Adrenal gland (tissue), 9 donors: ENCODE measurements at regions not wholly inside any gene's neighbourhood (a gene's known extent, or its start where the extent isn't known, plus 50 kb on each side); places are given as distances from the start of the nearest gene placed in this dataset.

Source experiments
- DNase-seq, 7 donors: peaks; one replicate each; pipeline ENCODE4 v3.0.0-alpha.2; 2019 to 2020
- H3K27ac ChIP-seq, 5 donors: fragments of 200-600 bp; sonication (generic) in 4 of 5; 1 replicate in 3 of 5; 2 replicates in 2 of 5; pipeline versions ENCODE4 v1.5.1 to v1.8.0; 2016 to 2020; ENCODE audit warnings: mild to moderate bottlenecking in 1 of 5
- H3K27me3 ChIP-seq: fragments of 200-600 bp; 2 replicates; pipeline ENCODE4 v1.8.0; 2021
- H3K36me3 ChIP-seq, 2 donors: fragments of 200-600 bp; replicated peaks in 1 of 2; 1 replicate in 1 of 2; 2 replicates in 1 of 2; pipeline versions ENCODE4 v1.5.1 to v1.8.0; 2018 to 2022
- H3K4me1 ChIP-seq, 2 donors: fragments of 200-600 bp; replicated peaks in 1 of 2; 1 replicate in 1 of 2; 2 replicates in 1 of 2; pipeline versions ENCODE4 v1.5.1 to v1.8.0; 2018 to 2021
- H3K4me3 ChIP-seq, 4 donors: fragments of 200-600 bp; sonication (generic) in 3 of 4; one replicate each; pipeline ENCODE4 v1.5.1; 2016 to 2018
- H3K9me3 ChIP-seq, 3 donors: fragments of 200-600 bp; sonication (generic) in 1 of 3; replicated peaks in 1 of 3; 1 replicate in 2 of 3; 2 replicates in 1 of 3; pipeline versions ENCODE4 v1.5.1 to v1.8.0; 2016 to 2021
- POLR2A ChIP-seq, 2 donors: fragments of 450-650 bp; IDR thresholded peaks; one replicate each; pipeline ENCODE4 v1.6.1; 2017; ENCODE audit warnings: antibody characterized with exemption in 2 of 2, mild to moderate bottlenecking in 2 of 2, moderate library complexity in 1 of 2
- WGBS, 4 donors: extraction: QIAGEN DNeasy Blood & Tissue Kit in 2 of 4; methylation state at CpG; one replicate each; pipeline versions ENCODE4 v1.1.5 to v1.1.7; 2013 to 2017; 5-methylcytosine and 5-hydroxymethylcytosine counted together
- intact Hi-C, 2 donors: fragments of 100-400 bp; cut with DNase I; formaldehyde crosslinking; loops; one replicate each; pipeline versions ENCODE4 v1.14.1 to v1.15.0; 2022 to 2023
- TF ChIP-seq, protein P1 (sequence below), 6 experiments: fragments of 450-650 bp in 4 of 6; fragments of 200-600 bp in 2 of 6; sonication (generic) in 1 of 6; IDR thresholded peaks; 1 replicate in 5 of 6; 2 replicates in 1 of 6; pipeline versions ENCODE4 v1.5.1 to v1.8.0; 2016 to 2021; ENCODE audit warnings: antibody characterized with exemption in 6 of 6, mild to moderate bottlenecking in 2 of 6, moderate library complexity in 1 of 6
- donor health status: healthy with polysubstance abuse.
- donor health status: Bipolar disorder and iron deficiency.
- donor health status: DM: yes; HTN: yes; CAD: no.
- donor health status: DM: no; HTN: no; CAD: no.
- donor health status: DM: no; HTN: no; CAD: no.

DNA sequence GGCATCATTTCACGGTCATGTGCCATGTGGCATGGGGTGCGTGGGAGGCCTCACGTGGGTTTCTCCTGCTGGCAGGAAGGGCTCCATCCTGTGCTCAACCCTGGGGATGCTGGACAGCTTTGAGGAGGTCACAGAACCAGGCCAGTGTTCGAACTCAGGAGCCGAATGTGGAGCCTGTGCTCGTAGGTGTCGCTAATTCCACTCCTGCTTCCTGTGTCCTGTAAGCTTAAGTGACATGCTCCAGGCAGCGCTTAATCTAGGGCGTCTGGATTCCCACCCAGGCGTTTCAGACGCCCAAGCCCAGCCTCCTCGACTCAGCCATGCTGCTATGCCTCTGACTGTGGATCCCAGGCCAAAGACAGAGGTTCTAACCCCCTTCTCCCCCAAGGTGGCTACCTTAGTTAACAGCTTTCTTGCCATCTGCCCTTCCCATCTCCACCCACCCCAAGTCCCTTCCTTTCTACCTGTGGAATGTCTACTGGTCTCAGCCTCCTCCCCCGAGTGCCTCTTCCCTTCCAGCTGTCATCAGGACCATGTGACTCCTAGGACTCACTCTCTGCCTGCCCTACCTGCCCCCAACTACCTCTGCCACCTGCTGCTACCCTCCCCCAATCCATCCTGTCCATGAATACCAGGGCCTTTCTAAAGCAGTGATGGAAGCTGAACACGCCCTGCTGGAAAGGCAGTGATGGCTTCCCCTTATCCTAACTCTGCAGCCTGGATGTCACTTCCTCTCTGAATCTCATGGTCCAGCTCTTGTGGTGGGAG is 255.1 kb downstream of the CDH26 start:
- intact Hi-C loops: loop anchor here in 1 of 2 donors (2.0 to 10.0 kb wide), 3 partner anchors 47 to 1021 kb away; no protein-coding TSS in a partner anchor
- no peak for DNase-seq

GRCh38 chr20:60214901-60215815 is 256.9 kb downstream of the CDH26 start:
- WGBS, 4 donors: 46 to 59% (median 53%) methylated on average over 12 to 17 of the region's 17 CpGs
- no peak overlapping the region for H3K27ac ChIP-seq
- intact Hi-C loops: loop anchor here in 1 of 2 donors (10.0 kb wide), 2 partner anchors 910 to 1020 kb away; no protein-coding TSS in a partner anchor
- DNase-seq: no peak
- no peak for TF ChIP-seq POLR2A (IDR thresholded peaks at IDR 0.05)
- TF ChIP-seq, protein P1, sequence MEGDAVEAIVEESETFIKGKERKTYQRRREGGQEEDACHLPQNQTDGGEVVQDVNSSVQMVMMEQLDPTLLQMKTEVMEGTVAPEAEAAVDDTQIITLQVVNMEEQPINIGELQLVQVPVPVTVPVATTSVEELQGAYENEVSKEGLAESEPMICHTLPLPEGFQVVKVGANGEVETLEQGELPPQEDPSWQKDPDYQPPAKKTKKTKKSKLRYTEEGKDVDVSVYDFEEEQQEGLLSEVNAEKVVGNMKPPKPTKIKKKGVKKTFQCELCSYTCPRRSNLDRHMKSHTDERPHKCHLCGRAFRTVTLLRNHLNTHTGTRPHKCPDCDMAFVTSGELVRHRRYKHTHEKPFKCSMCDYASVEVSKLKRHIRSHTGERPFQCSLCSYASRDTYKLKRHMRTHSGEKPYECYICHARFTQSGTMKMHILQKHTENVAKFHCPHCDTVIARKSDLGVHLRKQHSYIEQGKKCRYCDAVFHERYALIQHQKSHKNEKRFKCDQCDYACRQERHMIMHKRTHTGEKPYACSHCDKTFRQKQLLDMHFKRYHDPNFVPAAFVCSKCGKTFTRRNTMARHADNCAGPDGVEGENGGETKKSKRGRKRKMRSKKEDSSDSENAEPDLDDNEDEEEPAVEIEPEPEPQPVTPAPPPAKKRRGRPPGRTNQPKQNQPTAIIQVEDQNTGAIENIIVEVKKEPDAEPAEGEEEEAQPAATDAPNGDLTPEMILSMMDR (IDR thresholded peaks at IDR 0.05): no peak
- no peaks in the 10 kb centered on the region for H3K9me3 ChIP-seq
- H3K27me3 ChIP-seq: no peaks in the 10 kb centered on the region
- H3K36me3 ChIP-seq: no peaks in the 10 kb centered on the region
- H3K4me1 ChIP-seq: no peaks in the 10 kb centered on the region
- no peak overlapping the region for H3K4me3 ChIP-seq

More for the DNA sequence above, 255.1 kb downstream of the CDH26 start:
- TF ChIP-seq POLR2A (IDR thresholded peaks at IDR 0.05): no peak
- TF ChIP-seq, protein P1 (IDR thresholded peaks at IDR 0.05): no peak
- H3K9me3 ChIP-seq: no peaks in the 10 kb centered on the region
- H3K4me3 ChIP-seq: no peak overlapping the region
- WGBS, 4 donors: 87 to 96% (median 91%) methylated on average over 10 to 14 of the region's 14 CpGs
- H3K27me3 ChIP-seq: no peaks in the 10 kb centered on the region
- no peak overlapping the region for H3K27ac ChIP-seq
- H3K4me1 ChIP-seq: no peaks in the 10 kb centered on the region
- H3K36me3 ChIP-seq: no peaks in the 10 kb centered on the region

DNA sequence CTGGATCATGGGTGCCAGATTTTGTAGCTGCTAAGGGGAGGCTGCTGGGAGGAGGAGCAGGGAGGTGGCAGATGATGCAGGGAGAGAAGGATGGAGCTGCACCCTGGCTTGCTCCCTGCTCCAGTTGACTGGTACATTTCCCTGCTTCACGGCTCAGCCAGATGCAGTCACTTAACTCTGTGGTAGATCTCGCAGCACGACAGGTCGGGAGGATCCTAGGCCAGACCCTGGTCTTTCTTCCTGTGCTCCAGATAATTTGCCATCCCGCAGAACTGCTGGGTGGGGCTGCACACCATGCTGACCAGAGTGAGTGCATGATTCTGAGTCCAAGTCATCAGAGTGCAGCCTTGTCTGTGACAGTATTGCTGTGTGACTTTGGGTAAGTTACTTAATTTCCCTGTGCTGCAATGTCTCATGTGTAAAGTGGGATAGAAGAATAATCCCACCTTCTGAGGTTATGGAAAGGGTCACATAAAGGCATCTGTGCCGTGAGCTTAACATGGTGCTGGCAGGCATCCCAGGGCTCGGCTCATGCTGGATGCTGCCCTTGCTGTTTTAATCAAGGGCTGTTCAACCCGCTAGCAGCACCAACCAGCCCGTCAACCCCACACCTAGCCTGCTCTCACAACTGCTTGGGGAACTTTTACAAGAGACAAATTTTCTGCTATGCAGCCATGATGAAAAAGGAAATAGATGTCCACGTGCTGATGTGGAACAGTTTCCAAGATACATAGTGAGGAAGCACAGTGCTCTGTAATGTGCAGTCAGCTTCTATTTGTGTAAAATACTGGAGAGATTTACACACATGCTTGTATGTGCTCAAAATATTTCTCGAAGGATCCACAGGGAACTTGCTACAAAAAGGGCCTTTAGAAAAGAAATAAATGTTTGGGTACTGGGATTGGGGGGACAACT is 257.9 kb downstream of the CDH26 start:
- DNase-seq: no peak
- Histone ChIP-seq H3K27me3 (no peaks in the 10 kb centered on the region), H3K9me3 (no peaks in the 10 kb centered on the region), H3K4me3 (no peak overlapping the region), H3K36me3 (no peaks in the 10 kb centered on the region), H3K4me1 (no peaks in the 10 kb centered on the region), H3K27ac (no peak overlapping the region)
- no peak for TF ChIP-seq POLR2A (IDR thresholded peaks at IDR 0.05)
- TF ChIP-seq, protein P1 (IDR thresholded peaks at IDR 0.05): no peak
- 57 to 61% (median 60%) methylated on average over 6 to 11 of the region's 11 CpGs for WGBS, 4 donors
- intact Hi-C loops: loop anchor here in 1 of 2 donors (10.0 kb wide), 2 partner anchors 909 to 1019 kb away; no protein-coding TSS in a partner anchor
